Psoas muscle (tissue), 7 donors: ENCODE measurements at regions not wholly inside any gene's neighbourhood (a gene's known extent, or its start where the extent isn't known, plus 50 kb on each side); places are given as distances from the start of the nearest gene placed in this dataset.
A peak's percentile ranks its signal among the peaks of the same experiment; 100 is the strongest.

Source experiments
- ATAC-seq, 4 donors: fragments of 200-7000 bp; cut with Tn5 transposase; one replicate each; pipeline ENCODE4 v1.9.1; 2020; ENCODE audit warnings: moderate library complexity in 3 of 4, mild to moderate bottlenecking in 2 of 4
- DNase-seq, 2 donors: peaks; one replicate each; pipeline ENCODE4 v3.0.0-alpha.2; 2020
- H3K27ac ChIP-seq: fragments of 200-600 bp; one replicate; pipeline ENCODE4 v1.8.0; 2022
- H3K27me3 ChIP-seq, 3 donors: fragments of 200-600 bp in 1 of 3; one replicate each; pipeline versions ENCODE4 v1.6.1 to v1.8.0; 2013 to 2022; ENCODE audit warnings: low read length in 2 of 3, mild to moderate bottlenecking in 2 of 3, moderate library complexity in 1 of 3; ENCODE audit not compliant: insufficient read depth in 3 of 3
- H3K36me3 ChIP-seq, 2 donors: fragments of 200-600 bp in 1 of 2; one replicate each; pipeline versions ENCODE4 v1.6.1 to v1.8.0; 2013 to 2022; ENCODE audit warnings: low read depth in 1 of 2, mild to moderate bottlenecking in 1 of 2, moderate library complexity in 1 of 2; ENCODE audit not compliant: insufficient read depth in 1 of 2
- H3K4me1 ChIP-seq: fragments of 200-600 bp; one replicate; pipeline ENCODE4 v1.8.0; 2022
- H3K4me3 ChIP-seq: fragments of 200-600 bp; one replicate; pipeline ENCODE4 v1.8.0; 2022; ENCODE audit warnings: mild to moderate bottlenecking
- H3K9me3 ChIP-seq: fragments of 200-600 bp; one replicate; pipeline ENCODE4 v1.8.0; 2022
- CTCF ChIP-seq: fragments of 200-600 bp; IDR thresholded peaks from one replicate; pipeline ENCODE4 v1.8.0; 2022; ENCODE audit warnings: antibody characterized with exemption
- WGBS, 3 donors: extraction: QIAGEN DNeasy Blood & Tissue Kit; methylation state at CpG; one replicate each; pipeline versions ENCODE4 v1.1.6 to v1.1.7; 2013; 5-methylcytosine and 5-hydroxymethylcytosine counted together
- intact Hi-C, 2 donors: fragments of 100-400 bp; cut with DNase I; formaldehyde crosslinking; loops; one replicate each; pipeline versions ENCODE4 v1.11.0 to v1.14.2; 2022
- donor health status: healthy with polysubstance abuse.
- donor health status: DM: no; HTN: no; CAD: no; lungs with moderate emphysema.
- donor health status: Bipolar disorder and iron deficiency.
- donor health status: healthy.
- donor health status: DM: yes; HTN: yes; CAD: no.
- donor health status: DM: no; HTN: no; CAD: no.
- donor health status: DM: yes; HTN: yes; CAD: no.

GRCh38 chr5:125209650-125210049, 463.2 kb upstream of the ZNF608 start:
- DNase-seq: peak in 1 of 2 donors; percentile 18

GRCh38 chr5:125210242-125210947, 464.0 kb upstream of the ZNF608 start:
- intact Hi-C loops: no loop called here
- DNase-seq: no peak
- ATAC-seq: no peak
- Histone ChIP-seq H3K4me3 (no peak overlapping the region), H3K9me3 (no peaks in the 10 kb centered on the region), H3K27me3 (no peaks in the 10 kb centered on the region), H3K4me1 (no peaks in the 10 kb centered on the region), H3K36me3 (no peaks in the 10 kb centered on the region), H3K27ac (no peak overlapping the region)
- 33 to 82% (median 42%) methylated on average over 1 of the region's 1 CpG for WGBS, 3 donors
- TF ChIP-seq CTCF: no peak

More at GRCh38 chr5:125209650-125210049, 463.2 kb upstream of the ZNF608 start:
- no peak overlapping the region for H3K27ac ChIP-seq
- no peaks in the 10 kb centered on the region for H3K36me3 ChIP-seq
- 35 to 70% (median 45%) methylated on average over 2 of the region's 2 CpGs for WGBS, 3 donors
- H3K9me3 ChIP-seq: no peaks in the 10 kb centered on the region
- intact Hi-C loops: no loop called here
- TF ChIP-seq CTCF: no peak
- H3K4me3 ChIP-seq: no peak overlapping the region
- no peaks in the 10 kb centered on the region for H3K4me1 ChIP-seq
- no peaks in the 10 kb centered on the region for H3K27me3 ChIP-seq
- ATAC-seq: no peak

GRCh38 chr5:125214080-125214479, 467.6 kb upstream of the ZNF608 start:
- DNase-seq (no peak), ATAC-seq (no peak)
- Histone ChIP-seq H3K4me3 (no peak overlapping the region), H3K9me3 (no peaks in the 10 kb centered on the region), H3K4me1 (no peaks in the 10 kb centered on the region), H3K27ac (no peak overlapping the region), H3K27me3 (no peaks in the 10 kb centered on the region), H3K36me3 (no peaks in the 10 kb centered on the region)
- TF ChIP-seq CTCF: no peak
- intact Hi-C loops: no loop called here
- 89 to 92% (median 92%) methylated on average over 3 of the region's 3 CpGs for WGBS, 3 donors

GRCh38 chr5:125215593-125215992, 469.2 kb upstream of the ZNF608 start:
- intact Hi-C loops: no loop called here
- no peak for TF ChIP-seq CTCF
- H3K36me3 ChIP-seq: no peaks in the 10 kb centered on the region
- H3K9me3 ChIP-seq: no peaks in the 10 kb centered on the region
- ATAC-seq (no peak), DNase-seq (no peak)
- H3K27ac ChIP-seq: no peak overlapping the region
- H3K27me3 ChIP-seq: no peaks in the 10 kb centered on the region
- no peaks in the 10 kb centered on the region for H3K4me1 ChIP-seq
- no peak overlapping the region for H3K4me3 ChIP-seq
- WGBS, 3 donors: 91 to 100% (median 100%) methylated on average over 1 of the region's 1 CpG

- no peak for TF ChIP-seq CTCF
- no peaks in the 10 kb centered on the region for H3K4me1 ChIP-seq
- no peaks in the 10 kb centered on the region for H3K36me3 ChIP-seq
- ATAC-seq (no peak), DNase-seq (no peak)
- no peaks in the 10 kb centered on the region for H3K9me3 ChIP-seq
- no peak overlapping the region for H3K4me3 ChIP-seq
- no peak overlapping the region for H3K27ac ChIP-seq
- no peaks in the 10 kb centered on the region for H3K27me3 ChIP-seq
- intact Hi-C loops: no loop called here
Observed at GRCh38 chr5:125219710-125220109, 473.3 kb upstream of the ZNF608 start.
